HG03280 (cell line): ENCODE measurements at regions not wholly inside any gene's neighbourhood (a gene's known extent, or its start where the extent isn't known, plus 50 kb on each side); places are given as distances from the start of the nearest gene placed in this dataset.
"Not testable (repeated sequence)": the region's sequence is repeated elsewhere in the genome, so short reads cannot be mapped to it uniquely, and the experiment has no call there.

Experiments used
- ATAC-seq: cut with Tn5 transposase; IDR thresholded peaks from one replicate; pipeline ENCODE4 v1.9.1; 2021; ENCODE audit warnings: mild to moderate bottlenecking, moderate library complexity; ENCODE audit not compliant: unreplicated experiment

- not testable (repeated sequence) for ATAC-seq
These were observed 262.0 kb downstream of the SMARCA2 start for GRCh38 chr9:2277133-2277532.

- not testable (repeated sequence) for ATAC-seq
These were observed 262.5 kb downstream of the SMARCA2 start for GRCh38 chr9:2277644-2278043.

DNA sequence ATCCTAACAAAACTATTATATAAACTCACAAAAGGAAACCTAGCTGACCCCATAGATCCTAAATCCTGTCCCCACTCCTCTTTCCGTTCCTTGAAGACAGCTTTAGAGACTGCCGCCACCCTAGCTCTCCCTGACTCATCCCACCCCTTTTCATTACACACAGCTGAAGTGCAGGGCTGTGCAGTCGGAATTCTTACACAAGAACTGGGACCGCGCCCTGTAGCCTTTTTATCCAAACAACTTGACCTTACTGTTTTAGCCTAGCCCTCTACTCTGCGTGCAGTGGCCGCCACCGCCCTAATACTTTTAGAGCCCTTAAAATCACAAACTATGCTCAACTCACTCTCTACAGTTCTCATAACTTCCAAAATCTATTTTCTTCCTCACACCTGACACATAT is 264.0 kb downstream of the SMARCA2 start:
- not testable (repeated sequence) for ATAC-seq

GRCh38 chr9:2281031-2281802 is 266.1 kb downstream of the SMARCA2 start:
- no peak for ATAC-seq

- no peak for ATAC-seq
These were observed 266.6 kb downstream of the SMARCA2 start for GRCh38 chr9:2281803-2282185.

GRCh38 chr9:2284770-2285169 is 269.6 kb downstream of the SMARCA2 start:
- ATAC-seq, result no peak

- no peak for ATAC-seq
These were observed 270.5 kb downstream of the SMARCA2 start for GRCh38 chr9:2285416-2286332.

GRCh38 chr9:2286333-2286705 is 271.2 kb downstream of the SMARCA2 start:
- no peak for ATAC-seq

GRCh38 chr9:2286825-2287455 is 271.8 kb downstream of the SMARCA2 start:
- no peak for ATAC-seq

GRCh38 chr9:2288309-2288708 is 273.2 kb downstream of the SMARCA2 start:
- ATAC-seq, result no peak

DNA sequence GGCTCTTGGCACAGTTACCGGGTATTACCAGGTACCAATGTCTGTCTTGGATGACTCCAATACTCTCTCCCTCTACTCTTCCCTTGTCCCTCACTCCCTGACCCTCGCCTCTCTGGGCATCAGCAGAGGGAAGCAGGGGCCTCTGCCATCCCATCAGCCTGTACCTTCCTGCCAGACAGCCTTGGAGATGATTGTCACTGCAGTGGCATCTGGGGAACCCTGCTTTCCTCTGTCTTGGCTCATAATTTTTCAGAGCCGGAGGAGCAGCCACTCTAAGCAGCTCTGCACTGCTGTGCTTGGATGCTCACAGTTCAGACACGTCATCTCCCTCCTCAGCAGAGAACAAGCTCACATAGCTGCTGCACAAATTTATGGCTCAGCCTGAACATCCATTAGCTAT is 274.1 kb downstream of the SMARCA2 start:
- no peak for ATAC-seq

DNA sequence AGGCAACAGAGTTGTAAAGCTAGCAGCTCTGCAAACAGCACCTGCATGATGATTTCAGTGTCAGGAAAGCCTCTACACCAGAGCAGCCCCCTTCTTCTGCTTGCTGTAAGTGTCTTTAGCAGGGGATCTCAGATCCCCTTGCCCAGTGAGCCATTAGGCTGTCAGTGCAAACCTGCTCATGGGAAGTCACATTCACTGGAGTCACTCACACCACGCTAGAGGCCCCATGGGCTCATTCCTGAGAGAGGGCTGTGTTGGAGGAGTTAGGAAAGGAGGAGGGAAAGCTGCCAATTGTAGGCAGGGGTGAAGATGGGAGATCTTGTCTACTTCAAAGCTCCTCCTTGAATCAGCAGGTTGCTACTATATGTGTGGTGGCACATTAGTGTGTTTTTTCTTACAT is 275.2 kb downstream of the SMARCA2 start:
- no peak for ATAC-seq

GRCh38 chr9:2291980-2292704 is 277.0 kb downstream of the SMARCA2 start:
- ATAC-seq, result no peak

GRCh38 chr9:2292733-2293132 is 277.6 kb downstream of the SMARCA2 start:
- ATAC-seq, result no peak

DNA sequence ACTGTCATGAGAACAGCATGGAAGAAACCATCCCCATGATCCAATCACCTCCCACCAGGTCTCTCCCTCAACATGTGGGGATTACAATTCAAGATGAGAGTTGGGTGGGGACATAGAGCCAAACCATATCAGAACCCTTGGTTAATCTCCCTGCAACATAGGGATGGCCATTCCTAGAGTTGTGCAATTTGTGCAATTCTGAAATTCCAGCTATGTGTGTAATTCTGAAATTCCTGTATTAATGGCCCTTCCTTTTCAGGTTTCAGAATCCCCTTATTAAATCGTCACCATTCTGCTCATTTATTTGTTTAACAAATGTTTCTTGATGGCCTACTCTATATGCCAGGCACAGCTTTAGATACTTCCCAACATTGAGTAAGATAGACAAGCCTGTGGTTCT is 282.6 kb downstream of the SMARCA2 start:
- no peak for ATAC-seq

DNA sequence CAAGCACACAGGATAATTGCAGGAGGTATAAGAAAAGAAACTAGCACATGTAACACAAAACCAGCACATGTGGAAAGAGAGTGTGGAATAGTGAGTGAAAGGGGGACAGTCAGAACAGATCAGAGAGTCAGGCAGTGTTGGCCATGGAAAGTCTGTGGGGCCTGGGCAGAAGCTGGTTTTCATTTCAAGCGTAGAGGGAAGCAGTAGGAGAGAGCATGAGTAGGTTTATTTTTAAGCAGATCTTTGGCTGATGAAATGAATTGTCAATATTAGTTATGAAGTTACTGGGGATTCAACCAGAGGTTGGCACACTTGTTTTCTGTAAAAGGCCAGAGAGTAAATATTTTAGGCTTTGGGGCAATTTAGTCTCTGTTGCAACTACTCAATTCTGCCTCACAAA is 283.1 kb downstream of the SMARCA2 start:
- ATAC-seq, result no peak

DNA sequence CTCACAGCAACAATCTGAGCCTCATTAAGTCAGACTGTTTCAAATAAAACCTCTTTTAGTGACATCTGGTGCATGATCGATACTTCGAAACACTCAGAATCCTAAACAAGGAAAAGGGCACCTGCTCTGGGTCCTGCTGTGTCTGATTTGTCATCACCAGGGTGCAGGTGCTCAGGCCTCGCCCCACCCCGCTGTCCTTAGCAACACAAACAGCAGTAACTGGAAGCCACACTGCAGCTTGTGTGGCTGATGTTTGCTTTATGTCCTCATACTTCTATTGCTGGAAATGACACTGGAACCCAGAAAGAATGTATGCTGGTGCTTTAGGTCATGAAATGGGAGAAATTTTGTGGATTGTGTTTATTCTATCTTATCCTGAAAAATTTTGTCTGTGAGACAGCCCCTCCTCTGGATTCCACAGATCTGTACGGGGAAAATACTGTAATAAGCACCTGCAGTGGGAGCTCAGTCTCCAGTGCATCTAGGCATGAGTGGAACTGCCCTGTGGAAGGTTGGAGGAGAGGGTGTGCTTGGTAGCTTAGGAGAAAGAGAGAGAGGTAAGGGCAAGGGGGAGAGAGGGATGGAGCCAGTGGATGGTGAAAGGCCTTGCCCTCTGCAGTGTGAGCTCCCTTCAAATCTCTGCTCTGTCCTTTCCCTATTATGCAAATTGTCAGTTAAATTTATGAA is 284.2 kb downstream of the SMARCA2 start:
- ATAC-seq, result no peak

GRCh38 chr9:2299843-2300205 is 284.7 kb downstream of the SMARCA2 start:
- no peak for ATAC-seq

- ATAC-seq, result no peak
These were observed 285.2 kb downstream of the SMARCA2 start for GRCh38 chr9:2300325-2300724.

GRCh38 chr9:2302606-2303005 is 287.5 kb downstream of the SMARCA2 start:
- ATAC-seq, result no peak
